H9 (cell line): ENCODE measurements at regions not wholly inside any gene's neighbourhood (a gene's known extent, or its start where the extent isn't known, plus 50 kb on each side); places are given as distances from the start of the nearest gene placed in this dataset.

Experiments
- DNase-seq: peaks from one replicate; pipeline ENCODE4 v3.0.0-alpha.2; 2017
- H2AFZ ChIP-seq: one replicate; pipeline ENCODE4 v1.6.1; 2013; ENCODE audit warnings: mild to moderate bottlenecking, low read length, control low read depth, moderate library complexity
- H2AK5ac ChIP-seq: 2 replicates; pipeline ENCODE4 v1.6.1; 2013; ENCODE audit warnings: low read length, control low read depth, mixed read lengths; ENCODE audit not compliant: insufficient read length
- H2BK120ac ChIP-seq: one replicate; pipeline ENCODE4 v1.6.1; 2013; ENCODE audit warnings: low read depth, mild to moderate bottlenecking, low read length, control low read depth, inconsistent platforms; ENCODE audit not compliant: poor library complexity, severe bottlenecking
- H2BK12ac ChIP-seq: 2 replicates; pipeline ENCODE4 v1.6.1; 2013; ENCODE audit warnings: low read length, control low read depth, mixed read lengths, low read depth; ENCODE audit not compliant: insufficient read length
- H2BK15ac ChIP-seq: 2 replicates; pipeline ENCODE4 v1.6.1; 2013; ENCODE audit warnings: low read depth, low read length, control low read depth
- H2BK20ac ChIP-seq: one replicate; pipeline ENCODE4 v1.6.1; 2013; ENCODE audit warnings: low read depth, mild to moderate bottlenecking, low read length, control low read depth, inconsistent platforms; ENCODE audit not compliant: poor library complexity, severe bottlenecking
- H2BK5ac ChIP-seq: 2 replicates; pipeline ENCODE4 v1.6.1; 2013; ENCODE audit warnings: low read length, control low read depth, mixed read lengths; ENCODE audit not compliant: insufficient read length
- H3K14ac ChIP-seq: 2 replicates; pipeline ENCODE4 v1.6.1; 2013; ENCODE audit warnings: low read length, control low read depth; ENCODE audit not compliant: insufficient read depth
- H3K18ac ChIP-seq: 2 replicates; pipeline ENCODE4 v1.6.1; 2013; ENCODE audit warnings: low read depth, mild to moderate bottlenecking, mixed read lengths, low read length, control low read depth; ENCODE audit not compliant: insufficient read length
- H3K23ac ChIP-seq: 2 replicates; pipeline ENCODE4 v1.6.1; 2013; ENCODE audit warnings: low read length, control low read depth, mixed read lengths, low read depth; ENCODE audit not compliant: insufficient read length
- H3K23me2 ChIP-seq: 2 replicates; pipeline ENCODE4 v1.6.1; 2013; ENCODE audit warnings: low read depth, mild to moderate bottlenecking, mixed read lengths, low read length, control low read depth; ENCODE audit not compliant: insufficient read length, poor library complexity, severe bottlenecking
- H3K27ac ChIP-seq: 2 replicates; pipeline ENCODE4 v1.5.1; 2013; ENCODE audit warnings: low read length, control low read depth, mixed read lengths, low read depth; ENCODE audit not compliant: insufficient read length
- H3K27me3 ChIP-seq: 2 replicates; pipeline ENCODE4 v1.6.1; 2013; ENCODE audit warnings: low read length, control low read depth, inconsistent platforms; ENCODE audit not compliant: insufficient read depth
- H3K4ac ChIP-seq: 2 replicates; pipeline ENCODE4 v1.6.1; 2013; ENCODE audit warnings: low read depth, mild to moderate bottlenecking, control low read depth, inconsistent platforms, low read length, moderate library complexity
- H3K4me1 ChIP-seq: 2 replicates; pipeline ENCODE4 v1.6.1; 2013; ENCODE audit warnings: low read length, control low read depth, inconsistent platforms; ENCODE audit not compliant: insufficient read depth
- H3K4me2 ChIP-seq: 2 replicates; pipeline ENCODE4 v1.6.1; 2013; ENCODE audit warnings: low read length, control low read depth, mixed read lengths; ENCODE audit not compliant: insufficient read length, insufficient read depth
- H3K56ac ChIP-seq: 2 replicates; pipeline ENCODE4 v1.6.1; 2013; ENCODE audit warnings: low read depth, mild to moderate bottlenecking, mixed read lengths, low read length, control low read depth; ENCODE audit not compliant: insufficient read length
- H3K79me1 ChIP-seq: 2 replicates; pipeline ENCODE4 v1.6.1; 2013; ENCODE audit warnings: low read depth, mild to moderate bottlenecking, moderate library complexity, low read length, control low read depth, inconsistent platforms; ENCODE audit not compliant: insufficient read depth, poor library complexity, severe bottlenecking
- H3K79me2 ChIP-seq: 2 replicates; pipeline ENCODE4 v1.6.1; 2013; ENCODE audit warnings: low read length, control low read depth, inconsistent platforms; ENCODE audit not compliant: insufficient read depth
- H3K9ac ChIP-seq: 2 replicates; pipeline ENCODE4 v1.6.1; 2013; ENCODE audit warnings: low read length, control low read depth, mixed read lengths; ENCODE audit not compliant: insufficient read length; ENCODE audit errors: extremely low read depth
- H3K9me3 ChIP-seq: one replicate; pipeline ENCODE4 v1.6.1; 2013; ENCODE audit warnings: low read depth, low read length, inconsistent platforms; ENCODE audit not compliant: control insufficient read depth
- H3T11ph ChIP-seq: one replicate; pipeline ENCODE4 v1.6.1; 2013; ENCODE audit warnings: mild to moderate bottlenecking, low read length, control low read depth, inconsistent platforms
- H4K20me1 ChIP-seq: one replicate; pipeline ENCODE4 v1.6.1; 2013; ENCODE audit not compliant: control insufficient read depth, insufficient read length, insufficient read depth
- H4K5ac ChIP-seq: 2 replicates; pipeline ENCODE4 v1.6.1; 2013; ENCODE audit warnings: low read depth, mild to moderate bottlenecking, mixed read lengths, low read length, control low read depth; ENCODE audit not compliant: insufficient read length
- H4K8ac ChIP-seq: replicated peaks from 2 replicates; pipeline ENCODE4 v1.6.1; 2013; ENCODE audit warnings: low read length, control low read depth, mixed read lengths, low read depth; ENCODE audit not compliant: insufficient read length
- H4K91ac ChIP-seq: 2 replicates; pipeline ENCODE4 v1.6.1; 2013; ENCODE audit warnings: low read depth, mild to moderate bottlenecking, moderate library complexity, mixed read lengths, low read length, control low read depth; ENCODE audit not compliant: insufficient read length
- H3K27ac Mint-ChIP-seq, 3 experiments: 2 replicates in 2 of 3; 3 replicates in 1 of 3; pipeline ENCODE4 v1.8.0; 2020 to 2021; ENCODE audit warnings: mixed read lengths in 3 of 3, mild to moderate bottlenecking in 1 of 3, moderate library complexity in 1 of 3
- H3K27me3 Mint-ChIP-seq: 2 replicates; pipeline ENCODE4 v1.8.0; 2021; ENCODE audit warnings: low read depth, mild to moderate bottlenecking, moderate library complexity, mixed read lengths
- H3K36me3 Mint-ChIP-seq, 3 experiments: 2 replicates in 2 of 3; 3 replicates in 1 of 3; pipeline ENCODE4 v1.8.0; 2020 to 2021; ENCODE audit warnings: low read depth in 3 of 3, mixed read lengths in 3 of 3; ENCODE audit not compliant: insufficient read depth in 1 of 3
- H3K4me1 Mint-ChIP-seq, 2 experiments: 2 replicates each; pipeline ENCODE4 v1.8.0; 2020; ENCODE audit warnings: mixed read lengths in 2 of 2
- H3K4me3 Mint-ChIP-seq, 2 experiments: 2 replicates in 1 of 2; 3 replicates in 1 of 2; pipeline ENCODE4 v1.8.0; 2020 to 2021; ENCODE audit warnings: mild to moderate bottlenecking in 2 of 2, mixed read lengths in 2 of 2, moderate library complexity in 1 of 2
- H3K9me3 Mint-ChIP-seq, 2 experiments: 2 replicates in 1 of 2; 3 replicates in 1 of 2; pipeline ENCODE4 v1.8.0; 2020; ENCODE audit warnings: mild to moderate bottlenecking in 2 of 2, mixed read lengths in 2 of 2, moderate library complexity in 1 of 2
- WGBS: extraction: QIAGEN DNeasy Blood & Tissue Kit; methylation state at CpG from one replicate; pipeline ENCODE4 v1.1.7; 2013; ENCODE audit warnings: missing lambda C conversion rate, low lambda C conversion rate, mixed read lengths; ENCODE audit not compliant: insufficient read length; ENCODE audit errors: extremely low coverage; 5-methylcytosine and 5-hydroxymethylcytosine counted together
- TF ChIP-seq, protein P1 (sequence below): fragments of 200-600 bp; sonication (generic); conservative IDR thresholded peaks from 3 replicates; pipeline ENCODE4 v1.8.0; 2021; ENCODE audit warnings: antibody characterized with exemption, mild to moderate bottlenecking

GRCh38 chr4:125445525-125445924 is 130.8 kb downstream of the FAT4 start:
- WGBS = no CpG with 5 or more reads among the region's 1 CpG

More at GRCh38 chr4:125445525-125445924, 130.8 kb downstream of the FAT4 start:
- Histone ChIP-seq H4K8ac (no peak overlapping the region), H2BK20ac (no peak overlapping the region), H3K56ac (no peak overlapping the region), H3K18ac (no peak overlapping the region), H3K23me2 (no peaks in the 10 kb centered on the region), H3K27me3 (no peaks in the 10 kb centered on the region), H2BK120ac (no peak overlapping the region), H2AFZ (no peak overlapping the region), H2BK12ac (no peak overlapping the region), H3K23ac (no peak overlapping the region), H4K91ac (no peak overlapping the region), H3K9ac (no peak overlapping the region), H3K14ac (no peak overlapping the region), H3K79me2 (no peaks in the 10 kb centered on the region), H2BK15ac (no peak overlapping the region), H2BK5ac (no peak overlapping the region), H3K4me2 (no peak overlapping the region), H3K9me3 (no peaks in the 10 kb centered on the region), H2AK5ac (no peak overlapping the region), H3K4ac (no peak overlapping the region), H4K20me1 (no peaks in the 10 kb centered on the region), H4K5ac (no peak overlapping the region), H3K4me1 (no peaks in the 10 kb centered on the region), H3K79me1 (no peaks in the 10 kb centered on the region), H3K27ac (no peak overlapping the region), H3T11ph (no peak overlapping the region)
- no peaks in the 10 kb centered on the region for H3K9me3 Mint-ChIP-seq
- no peaks in the 10 kb centered on the region for H3K4me1 Mint-ChIP-seq
- H3K4me3 Mint-ChIP-seq = no peak overlapping the region
- TF ChIP-seq, protein P1, sequence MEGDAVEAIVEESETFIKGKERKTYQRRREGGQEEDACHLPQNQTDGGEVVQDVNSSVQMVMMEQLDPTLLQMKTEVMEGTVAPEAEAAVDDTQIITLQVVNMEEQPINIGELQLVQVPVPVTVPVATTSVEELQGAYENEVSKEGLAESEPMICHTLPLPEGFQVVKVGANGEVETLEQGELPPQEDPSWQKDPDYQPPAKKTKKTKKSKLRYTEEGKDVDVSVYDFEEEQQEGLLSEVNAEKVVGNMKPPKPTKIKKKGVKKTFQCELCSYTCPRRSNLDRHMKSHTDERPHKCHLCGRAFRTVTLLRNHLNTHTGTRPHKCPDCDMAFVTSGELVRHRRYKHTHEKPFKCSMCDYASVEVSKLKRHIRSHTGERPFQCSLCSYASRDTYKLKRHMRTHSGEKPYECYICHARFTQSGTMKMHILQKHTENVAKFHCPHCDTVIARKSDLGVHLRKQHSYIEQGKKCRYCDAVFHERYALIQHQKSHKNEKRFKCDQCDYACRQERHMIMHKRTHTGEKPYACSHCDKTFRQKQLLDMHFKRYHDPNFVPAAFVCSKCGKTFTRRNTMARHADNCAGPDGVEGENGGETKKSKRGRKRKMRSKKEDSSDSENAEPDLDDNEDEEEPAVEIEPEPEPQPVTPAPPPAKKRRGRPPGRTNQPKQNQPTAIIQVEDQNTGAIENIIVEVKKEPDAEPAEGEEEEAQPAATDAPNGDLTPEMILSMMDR = no peak
- DNase-seq = no peak
- no peaks in the 10 kb centered on the region; a peak in 2 of 7 replicates for H3K36me3 Mint-ChIP-seq
- H3K27ac Mint-ChIP-seq = no peak overlapping the region
- H3K27me3 Mint-ChIP-seq = no peaks in the 10 kb centered on the region
